AG09309 (cell line): ENCODE measurements at regions not wholly inside any gene's neighbourhood (a gene's known extent, or its start where the extent isn't known, plus 50 kb on each side); places are given as distances from the start of the nearest gene placed in this dataset.

ENCODE experiments used
- DNase-seq: peaks from one replicate; pipeline ENCODE4 v3.0.0-alpha.2; 2010; ENCODE audit warnings: low read depth
- H3K4me3 ChIP-seq: 2 replicates; pipeline ENCODE4 v1.5.1; 2011; ENCODE audit warnings: mild to moderate bottlenecking, low read depth, low read length, moderate library complexity; ENCODE audit not compliant: control insufficient read depth
- TF ChIP-seq, protein P1 (sequence below): IDR thresholded peaks from 2 replicates; pipeline ENCODE4 v1.5.1; 2011; ENCODE audit warnings: mild to moderate bottlenecking, low read depth, low read length, inconsistent platforms; ENCODE audit not compliant: insufficient read depth, control insufficient read depth; ENCODE audit errors: missing control alignments

DNA sequence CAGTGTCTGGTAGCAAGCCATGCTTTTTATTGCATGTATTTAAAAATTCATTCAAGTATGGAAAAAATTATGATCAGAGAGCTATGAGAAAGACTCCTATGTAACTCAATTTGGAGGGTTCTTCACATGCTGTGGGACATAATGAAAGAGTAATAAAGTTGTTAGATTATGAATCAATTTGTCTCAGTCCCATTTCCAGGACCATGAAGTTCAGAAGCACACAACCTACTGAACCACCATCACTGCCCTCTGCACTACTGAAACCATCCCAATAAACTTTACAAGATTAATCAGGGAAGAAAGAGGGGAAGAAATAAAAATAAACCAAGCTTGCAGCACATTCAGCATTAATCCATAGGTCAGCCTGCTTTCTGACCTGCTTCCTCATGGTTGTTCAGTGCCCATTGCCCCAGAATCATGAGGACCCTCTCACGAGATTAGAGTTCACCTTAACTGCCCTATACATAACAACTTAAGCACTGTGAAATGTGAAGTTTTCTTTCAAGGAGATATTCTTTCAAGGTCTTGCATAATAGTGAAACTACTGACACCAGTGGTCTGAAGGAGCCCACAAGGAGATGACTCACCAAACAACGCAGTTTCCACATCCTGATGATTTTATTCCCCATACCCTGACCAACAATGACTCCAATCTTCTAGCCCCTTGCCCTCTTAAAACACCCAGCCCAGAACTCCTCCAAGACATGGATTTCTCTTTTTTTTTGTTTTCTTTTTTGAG is 171.5 kb upstream of the ADCY1 start:
- peak; percentile 4 for DNase-seq
- H3K4me3 ChIP-seq = no peak overlapping the region
- TF ChIP-seq, protein P1, sequence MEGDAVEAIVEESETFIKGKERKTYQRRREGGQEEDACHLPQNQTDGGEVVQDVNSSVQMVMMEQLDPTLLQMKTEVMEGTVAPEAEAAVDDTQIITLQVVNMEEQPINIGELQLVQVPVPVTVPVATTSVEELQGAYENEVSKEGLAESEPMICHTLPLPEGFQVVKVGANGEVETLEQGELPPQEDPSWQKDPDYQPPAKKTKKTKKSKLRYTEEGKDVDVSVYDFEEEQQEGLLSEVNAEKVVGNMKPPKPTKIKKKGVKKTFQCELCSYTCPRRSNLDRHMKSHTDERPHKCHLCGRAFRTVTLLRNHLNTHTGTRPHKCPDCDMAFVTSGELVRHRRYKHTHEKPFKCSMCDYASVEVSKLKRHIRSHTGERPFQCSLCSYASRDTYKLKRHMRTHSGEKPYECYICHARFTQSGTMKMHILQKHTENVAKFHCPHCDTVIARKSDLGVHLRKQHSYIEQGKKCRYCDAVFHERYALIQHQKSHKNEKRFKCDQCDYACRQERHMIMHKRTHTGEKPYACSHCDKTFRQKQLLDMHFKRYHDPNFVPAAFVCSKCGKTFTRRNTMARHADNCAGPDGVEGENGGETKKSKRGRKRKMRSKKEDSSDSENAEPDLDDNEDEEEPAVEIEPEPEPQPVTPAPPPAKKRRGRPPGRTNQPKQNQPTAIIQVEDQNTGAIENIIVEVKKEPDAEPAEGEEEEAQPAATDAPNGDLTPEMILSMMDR = no peak

DNA sequence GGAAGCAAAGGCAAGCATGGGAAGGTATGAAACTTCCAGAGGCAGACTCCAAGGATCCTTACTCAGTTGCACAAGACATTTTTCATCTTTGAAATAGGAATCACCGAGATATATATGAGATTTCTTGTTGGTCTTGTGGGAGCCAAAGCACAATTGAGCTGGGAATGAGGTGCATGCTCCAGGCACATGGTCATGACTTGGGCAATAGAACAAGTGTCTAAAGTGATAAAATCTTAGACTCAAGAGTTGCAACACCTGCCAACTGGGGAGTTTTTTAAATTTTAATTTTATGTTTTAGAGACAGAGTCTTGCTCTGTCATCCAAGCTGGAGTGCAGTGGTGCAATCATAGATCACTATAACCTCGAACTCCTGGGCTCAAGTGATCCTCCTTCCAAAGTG is 169.5 kb upstream of the ADCY1 start:
- DNase-seq = no peak
- H3K4me3 ChIP-seq = no peak overlapping the region
- TF ChIP-seq, protein P1 = no peak

DNA sequence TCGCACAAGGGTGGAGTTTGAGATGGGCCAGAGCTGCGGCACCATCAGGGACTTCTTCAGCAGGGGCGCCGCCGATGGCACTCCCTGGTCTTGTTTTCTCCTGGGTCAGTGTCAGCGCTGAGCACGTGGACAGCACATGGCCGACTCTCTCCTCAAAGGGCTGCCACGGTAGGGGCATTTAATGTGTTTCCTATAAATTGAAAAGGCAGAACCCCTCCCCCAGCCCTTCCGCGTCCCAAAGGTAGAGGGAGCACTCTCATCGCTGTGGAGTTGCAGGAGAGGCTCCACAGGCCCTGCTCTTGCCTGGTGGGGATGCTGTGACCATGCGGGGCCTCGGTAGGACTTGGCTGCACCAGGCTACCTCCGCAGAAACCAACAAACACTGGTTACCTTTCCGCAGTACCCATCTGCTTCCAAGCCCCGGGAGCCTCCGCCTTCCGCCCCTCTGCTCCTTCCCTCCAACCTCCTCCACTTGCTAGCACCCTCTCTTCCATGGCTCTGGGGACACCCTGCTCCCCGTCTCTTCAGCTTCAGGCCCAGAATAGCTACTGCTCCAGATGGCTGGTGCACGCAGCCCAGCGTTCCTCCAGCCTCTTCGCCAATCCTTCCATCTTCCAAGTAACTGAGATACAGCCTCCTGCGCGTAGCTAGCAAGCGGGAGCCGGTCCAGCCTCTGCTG is 166.3 kb upstream of the ADCY1 start:
- DNase-seq = no peak
- TF ChIP-seq, protein P1 = no peak
- H3K4me3 ChIP-seq = no peak overlapping the region

DNA sequence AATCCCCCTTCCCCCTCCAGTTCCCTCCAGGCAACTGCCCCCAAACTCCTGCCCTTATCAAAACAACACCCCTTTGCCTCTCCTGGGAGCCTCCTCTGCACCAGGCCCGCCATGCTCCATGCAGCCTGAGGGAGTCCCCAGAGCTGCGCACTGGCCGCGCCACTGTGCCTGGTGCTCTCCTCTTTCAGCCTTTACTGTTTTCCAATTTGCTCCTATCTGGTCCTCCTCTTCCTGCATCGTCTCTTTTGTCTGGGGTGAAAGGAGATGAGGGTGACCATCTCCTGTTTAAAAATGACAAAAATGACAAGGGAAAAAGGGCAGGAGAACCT is 165.8 kb upstream of the ADCY1 start:
- TF ChIP-seq, protein P1 = no peak
- no peak overlapping the region for H3K4me3 ChIP-seq
- DNase-seq = no peak

DNA sequence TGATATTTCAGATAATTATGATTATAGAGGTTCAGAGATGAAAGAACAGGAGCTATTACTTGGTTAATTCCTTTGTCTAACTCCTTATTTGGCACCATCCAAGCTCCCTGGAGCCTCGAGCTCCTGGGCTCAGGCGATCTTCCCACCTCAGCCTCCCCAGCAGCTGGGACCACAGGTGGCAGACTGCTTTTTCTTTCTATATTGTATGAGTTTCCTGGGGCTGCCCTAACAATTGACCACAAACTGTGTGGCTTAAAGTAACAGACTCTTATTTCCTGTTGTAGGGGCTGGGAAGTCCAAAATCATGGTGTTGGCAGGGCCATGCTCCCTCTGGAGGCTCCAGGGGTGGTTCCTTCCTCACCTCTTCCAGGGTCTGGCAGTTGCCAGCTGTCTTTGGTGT is 163.3 kb upstream of the ADCY1 start:
- H3K4me3 ChIP-seq = no peak overlapping the region
- DNase-seq = no peak
- TF ChIP-seq, protein P1 = no peak

DNA sequence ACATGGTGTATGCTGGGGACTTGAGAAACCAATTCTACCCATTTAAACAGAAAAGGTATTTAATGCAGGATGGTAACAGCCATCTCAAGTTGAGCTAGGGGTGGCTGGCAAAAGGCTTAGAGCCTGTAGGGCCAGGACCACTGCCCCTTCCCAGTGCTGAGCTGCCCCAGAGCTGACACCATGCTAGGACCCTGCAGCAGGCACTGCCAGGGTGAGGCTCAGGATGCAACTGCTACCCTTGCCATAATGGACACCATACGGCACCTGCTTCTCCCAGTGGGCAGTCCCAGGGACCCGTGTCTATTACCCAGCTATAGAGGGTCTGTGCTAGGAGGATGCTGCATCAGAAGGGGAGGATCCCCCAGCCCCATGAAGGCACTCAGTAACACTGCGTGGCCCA is 160.7 kb upstream of the ADCY1 start:
- no peak for DNase-seq
- TF ChIP-seq, protein P1 = no peak
- no peak overlapping the region for H3K4me3 ChIP-seq
